IMR-90 (cell line): ENCODE measurements at regions not wholly inside any gene's neighbourhood (a gene's known extent, or its start where the extent isn't known, plus 50 kb on each side); places are given as distances from the start of the nearest gene placed in this dataset.
A peak's percentile ranks its signal among the peaks of the same experiment; 100 is the strongest.

Experiments
- ATAC-seq: fragments of 200-7000 bp; cut with Tn5 transposase; 2 replicates; pipeline ENCODE4 v1.9.1; 2020; ENCODE audit warnings: low read depth, mild to moderate bottlenecking, moderate library complexity
- BruUV-seq: library from RNA; stranded (reverse); fragments of 400-500 nt; replicated peaks from 2 replicates; lab custom pipeline; 2021; lab: Mats Ljungman, UMichigan
- CTCF ChIA-PET: fragments of 300-600 bp; formaldehyde crosslinking; extraction: SDS; loops from one replicate; lab custom pipeline; 2021; ENCODE audit warnings: antibody characterized with exemption; lab: Yijun Ruan, JAX
- POLR2A ChIA-PET: fragments of 300-600 bp; sonication (Branson Sonifier 250); formaldehyde crosslinking; loops from one replicate; lab custom pipeline; 2022; ENCODE audit warnings: antibody characterized with exemption; ENCODE audit not compliant: unreplicated experiment; lab: Charles Lee
- DNase-seq: peaks from one replicate; pipeline ENCODE4 v3.0.0; 2013
- H2AFZ ChIP-seq: replicated peaks from 2 replicates; pipeline ENCODE3; 2013; ENCODE audit warnings: low read length, mild to moderate bottlenecking; ENCODE audit not compliant: poor library complexity
- H2AK5ac ChIP-seq: 2 replicates; pipeline ENCODE4 v1.6.1; 2013; ENCODE audit warnings: low read depth, low read length, inconsistent platforms
- H2AK9ac ChIP-seq: replicated peaks from 2 replicates; pipeline ENCODE3; 2013; ENCODE audit warnings: mild to moderate bottlenecking, low read depth, low read length, moderate library complexity; ENCODE audit not compliant: poor library complexity
- H2BK120ac ChIP-seq: 2 replicates; pipeline ENCODE4 v1.6.1; 2013; ENCODE audit warnings: low read depth, low read length, inconsistent platforms
- H2BK15ac ChIP-seq: 3 replicates; pipeline ENCODE4 v1.6.1; 2013; ENCODE audit warnings: low read depth, low read length, inconsistent platforms
- H2BK20ac ChIP-seq: 2 replicates; pipeline ENCODE4 v1.6.1; 2013; ENCODE audit warnings: low read depth, mild to moderate bottlenecking, inconsistent platforms, low read length, moderate library complexity
- H2BK5ac ChIP-seq: 2 replicates; pipeline ENCODE4 v1.6.1; 2013; ENCODE audit warnings: mild to moderate bottlenecking, low read depth, low read length, inconsistent platforms; ENCODE audit not compliant: poor library complexity, severe bottlenecking
- H3K14ac ChIP-seq: replicated peaks from 2 replicates; pipeline ENCODE4 v1.6.1; 2013; ENCODE audit warnings: low read depth, low read length, inconsistent platforms
- H3K18ac ChIP-seq: 2 replicates; pipeline ENCODE4 v1.6.1; 2013; ENCODE audit warnings: low read depth, low read length, control low read depth
- H3K23ac ChIP-seq: 2 replicates; pipeline ENCODE4 v1.6.1; 2013; ENCODE audit warnings: low read depth, low read length, inconsistent platforms
- H3K27ac ChIP-seq: 2 replicates; pipeline ENCODE4 v1.5.1; 2013; ENCODE audit warnings: mild to moderate bottlenecking, control low read depth, low read length; ENCODE audit not compliant: insufficient read depth
- H3K27me3 ChIP-seq: 2 replicates; pipeline ENCODE4 v1.6.1; 2013; ENCODE audit warnings: low read length; ENCODE audit not compliant: control insufficient read depth, insufficient read depth
- H3K36me3 ChIP-seq: 2 replicates; pipeline ENCODE4 v1.6.1; 2013; ENCODE audit warnings: low read length, mixed read lengths; ENCODE audit not compliant: control insufficient read depth, insufficient read depth
- H3K4ac ChIP-seq: 2 replicates; pipeline ENCODE4 v1.6.1; 2013; ENCODE audit warnings: low read depth, low read length, inconsistent platforms
- H3K4me1 ChIP-seq: 2 replicates; pipeline ENCODE4 v1.6.1; 2013; ENCODE audit warnings: low read length, mixed read lengths; ENCODE audit not compliant: control insufficient read depth, insufficient read depth
- H3K4me2 ChIP-seq: 2 replicates; pipeline ENCODE4 v1.6.1; 2013; ENCODE audit warnings: low read depth, mild to moderate bottlenecking, control low read depth, low read length, moderate library complexity
- H3K4me3 ChIP-seq: 2 replicates; pipeline ENCODE4 v1.5.1; 2013; ENCODE audit warnings: low read depth, mild to moderate bottlenecking, control low read depth, low read length, moderate library complexity; ENCODE audit not compliant: insufficient read depth
- H3K56ac ChIP-seq: 2 replicates; pipeline ENCODE4 v1.6.1; 2013; ENCODE audit warnings: low read length, inconsistent platforms; ENCODE audit not compliant: insufficient read depth; ENCODE audit errors: extremely low read depth
- H3K79me1 ChIP-seq, 2 experiments: 2 replicates each; pipeline ENCODE4 v1.6.1; 2013; ENCODE audit warnings: low read length in 2 of 2, inconsistent platforms in 1 of 2, low read depth in 1 of 2
- H3K9ac ChIP-seq: 2 replicates; pipeline ENCODE4 v1.6.1; 2013; ENCODE audit warnings: low read depth, low read length, control low read depth
- H3K9me1 ChIP-seq: 2 replicates; pipeline ENCODE4 v1.6.1; 2013; ENCODE audit warnings: low read length, inconsistent platforms; ENCODE audit not compliant: insufficient read depth
- H3K9me3 ChIP-seq: 2 replicates; pipeline ENCODE4 v1.6.1; 2013; ENCODE audit warnings: low read length; ENCODE audit not compliant: control insufficient read depth, insufficient read depth
- H4K20me1 ChIP-seq: 2 replicates; pipeline ENCODE4 v1.6.1; 2013; ENCODE audit warnings: low read length, inconsistent platforms; ENCODE audit not compliant: insufficient read depth
- H4K5ac ChIP-seq: 2 replicates; pipeline ENCODE4 v1.6.1; 2013; ENCODE audit warnings: mild to moderate bottlenecking, low read depth, low read length, control low read depth
- H4K8ac ChIP-seq, 2 experiments: 2 replicates each; pipeline ENCODE4 v1.6.1; 2013; ENCODE audit warnings: low read depth in 2 of 2, low read length in 2 of 2, control low read depth in 1 of 2, inconsistent platforms in 1 of 2
- H4K91ac ChIP-seq: 2 replicates; pipeline ENCODE4 v1.6.1; 2013; ENCODE audit warnings: low read depth, low read length, inconsistent platforms; ENCODE audit not compliant: insufficient read depth
- RAD21 ChIP-seq: IDR thresholded peaks from 2 replicates; pipeline ENCODE4 v1.6.1; 2012; ENCODE audit warnings: low read length, improper control_type of control experiment
- WGBS, 2 experiments: methylation state at CpG; one replicate each; pipeline versions ENCODE4 v1.1.5 to v1.1.7; 2013; ENCODE audit warnings: missing lambda C conversion rate in 2 of 2; ENCODE audit not compliant: insufficient read length in 1 of 2; ENCODE audit errors: extremely low coverage in 2 of 2; 5-methylcytosine and 5-hydroxymethylcytosine counted together
- dilution Hi-C: fragments of 300-500 bp; cut with HindIII; formaldehyde crosslinking; loops from one replicate; pipeline ENCODE4 v1.14.3; 2018; ENCODE audit warnings: low sequenced_read_pairs; ENCODE audit not compliant: unreplicated experiment
- in situ Hi-C: fragments of 300-500 bp; cut with MboI; formaldehyde crosslinking; loops from 3 replicates; pipeline ENCODE4 v1.14.3; 2019; ENCODE audit warnings: low sequenced_read_pairs, inconsistent platforms, mixed read lengths
- intact Hi-C: fragments of 100-400 bp; cut with micrococcal nuclease; formaldehyde crosslinking; loops from 2 replicates; pipeline ENCODE4 v1.10.0; 2022
- TF ChIP-seq, protein P1 (sequence below): fragments of 150-350 bp; IDR thresholded peaks from 2 replicates; pipeline ENCODE4 v1.6.1; 2016; ENCODE audit warnings: low read depth, mild to moderate bottlenecking, low read length, moderate library complexity, borderline replicate concordance

DNA sequence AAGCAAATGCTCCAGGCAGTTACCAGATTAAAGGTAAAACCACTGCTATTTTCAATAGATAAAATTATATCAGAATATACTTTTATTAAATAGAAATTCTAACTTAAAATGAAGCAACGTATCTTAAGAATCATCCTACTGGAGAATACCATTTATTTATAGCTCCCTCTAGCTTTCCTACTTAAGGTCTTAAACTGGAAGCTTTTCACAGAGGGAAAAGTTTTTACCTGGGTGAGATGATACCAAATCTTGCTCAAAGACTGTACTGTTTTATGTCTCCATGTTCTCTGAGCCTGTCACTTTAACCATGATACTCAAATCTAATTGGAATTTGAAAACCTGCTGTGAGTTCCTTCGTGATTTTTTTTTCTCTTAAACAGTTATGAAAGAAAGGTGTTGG lies 291.8 kb downstream of the AASDHPPT start:
- H3K9me1 ChIP-seq: no peaks in the 10 kb centered on the region
- dilution Hi-C loops: no loop called here
- intact Hi-C loops: loop anchor here (2.0 kb wide), 2 partner anchors 16 to 30 kb away; no protein-coding TSS in a partner anchor
- no peak overlapping the region for H2AK9ac ChIP-seq
- no peak overlapping the region for H3K4me3 ChIP-seq
- H2AFZ ChIP-seq: no peak overlapping the region
- no CpG with 5 or more reads among the region's 2 CpGs for WGBS, 2 experiments
- peak overlapping the region; percentile 43; the same call in 1 of the 2 replicates for H4K91ac ChIP-seq
- peaks cover 5% of the 10 kb centered on the region; the same call in 1 of the 2 replicates for H3K4me1 ChIP-seq
- no peak overlapping the region for H3K23ac ChIP-seq
- H3K27ac ChIP-seq: no peak overlapping the region
- peak overlapping the region; percentile 67; the same call in 1 of the 2 replicates for H2BK120ac ChIP-seq
- CTCF ChIA-PET: interaction anchor here (0.7 kb wide), 1 partner anchor 9 kb away, joined by 4 read pairs; no protein-coding TSS in a partner anchor
- ATAC-seq: peak; percentile 7; the same call in 1 of the 2 replicates
- peak overlapping the region; percentile 75 for H2BK5ac ChIP-seq
- no peaks in the 10 kb centered on the region for H4K20me1 ChIP-seq
- no peaks in the 10 kb centered on the region for H3K36me3 ChIP-seq
- H3K14ac ChIP-seq: no peak overlapping the region
- H4K5ac ChIP-seq: peak overlapping the region; percentile 87; the same call in 1 of the 2 replicates
- H3K18ac ChIP-seq: peak overlapping the region; percentile 92; the same call in 1 of the 2 replicates
- TF ChIP-seq, protein P1, sequence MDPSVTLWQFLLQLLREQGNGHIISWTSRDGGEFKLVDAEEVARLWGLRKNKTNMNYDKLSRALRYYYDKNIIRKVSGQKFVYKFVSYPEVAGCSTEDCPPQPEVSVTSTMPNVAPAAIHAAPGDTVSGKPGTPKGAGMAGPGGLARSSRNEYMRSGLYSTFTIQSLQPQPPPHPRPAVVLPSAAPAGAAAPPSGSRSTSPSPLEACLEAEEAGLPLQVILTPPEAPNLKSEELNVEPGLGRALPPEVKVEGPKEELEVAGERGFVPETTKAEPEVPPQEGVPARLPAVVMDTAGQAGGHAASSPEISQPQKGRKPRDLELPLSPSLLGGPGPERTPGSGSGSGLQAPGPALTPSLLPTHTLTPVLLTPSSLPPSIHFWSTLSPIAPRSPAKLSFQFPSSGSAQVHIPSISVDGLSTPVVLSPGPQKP: no peak
- no peak for TF ChIP-seq RAD21
- H3K27me3 ChIP-seq: no peaks in the 10 kb centered on the region
- no peak overlapping the region for H2AK5ac ChIP-seq
- H2BK15ac ChIP-seq: peak overlapping the region; percentile 33; the same call in 1 of the 3 replicates
- H3K4me2 ChIP-seq: peak overlapping the region; percentile 13; the same call in 1 of the 2 replicates
- no peaks in the 10 kb centered on the region for H3K79me1 ChIP-seq
- peak; percentile 14 for DNase-seq
- peak overlapping the region; percentile 27; the same call in 1 of the 2 replicates for H3K4ac ChIP-seq
- in situ Hi-C loops: no loop called here
- H2BK20ac ChIP-seq: peak overlapping the region; percentile 70
- BruUV-seq: no TSS peak
- no peak overlapping the region for H3K9ac ChIP-seq
- peak overlapping the region; percentile 53; the same call in 1 of the 2 replicates for H3K56ac ChIP-seq
- POLR2A ChIA-PET: no interaction called here
- H3K9me3 ChIP-seq: no peaks in the 10 kb centered on the region
- H4K8ac ChIP-seq: peak overlapping the region; percentile 50 to 71; a peak in 2 of 4 replicates
